Loucy (cell line): ENCODE measurements at regions not wholly inside any gene's neighbourhood (a gene's known extent, or its start where the extent isn't known, plus 50 kb on each side); places are given as distances from the start of the nearest gene placed in this dataset.

Experiments
- H2AFZ ChIP-seq: fragments of 200-600 bp; sonication (generic); 2 replicates; pipeline ENCODE4 v1.6.0; 2016; ENCODE audit warnings: antibody characterized with exemption, mild to moderate bottlenecking, low read length, moderate library complexity
- H3F3A ChIP-seq: fragments of 200-600 bp; 2 replicates; pipeline ENCODE4 v1.6.0; 2016; ENCODE audit warnings: antibody characterized with exemption, low read depth, mild to moderate bottlenecking
- H3K27me3 ChIP-seq: fragments of 200-600 bp; sonication (generic); 2 replicates; pipeline ENCODE4 v1.6.1; 2014; ENCODE audit warnings: low read length, mild to moderate bottlenecking; ENCODE audit not compliant: insufficient read depth, poor library complexity, severe bottlenecking
- H3K36me3 ChIP-seq: fragments of 200-600 bp; sonication (generic); 2 replicates; pipeline ENCODE4 v1.6.1; 2016; ENCODE audit warnings: low read length; ENCODE audit not compliant: insufficient read depth
- H3K4me1 ChIP-seq: fragments of 200-600 bp; sonication (generic); 2 replicates; pipeline ENCODE4 v1.5.1; 2014; ENCODE audit warnings: low read length, mild to moderate bottlenecking; ENCODE audit not compliant: insufficient read depth, poor library complexity, severe bottlenecking
- H3K4me2 ChIP-seq: fragments of 200-600 bp; sonication (generic); 2 replicates; pipeline ENCODE4 v1.6.0; 2014; ENCODE audit warnings: antibody characterized with exemption, low read length, low read depth, mild to moderate bottlenecking; ENCODE audit not compliant: poor library complexity, severe bottlenecking
- H3K4me3 ChIP-seq: fragments of 200-600 bp; sonication (generic); 2 replicates; pipeline ENCODE4 v1.5.1; 2014; ENCODE audit warnings: low read length, mild to moderate bottlenecking, mixed read lengths; ENCODE audit not compliant: poor library complexity, severe bottlenecking
- H3K79me2 ChIP-seq: fragments of 200-600 bp; sonication (generic); 2 replicates; pipeline ENCODE4 v1.6.1; 2014; ENCODE audit warnings: low read length; ENCODE audit not compliant: insufficient read depth
- H3K9ac ChIP-seq: fragments of 200-600 bp; sonication (generic); 2 replicates; pipeline ENCODE4 v1.6.0; 2014; ENCODE audit warnings: mild to moderate bottlenecking, low read depth, low read length, moderate library complexity; ENCODE audit not compliant: poor library complexity, severe bottlenecking
- H3K9me2 ChIP-seq: fragments of 200-600 bp; sonication (generic); replicated peaks from 2 replicates; pipeline ENCODE4 v1.6.1; 2016; ENCODE audit warnings: low read depth, low read length, mixed read lengths
- H3K9me3 ChIP-seq: fragments of 200-600 bp; sonication (generic); 2 replicates; pipeline ENCODE4 v1.6.1; 2014; ENCODE audit warnings: mild to moderate bottlenecking, antibody characterized with exemption, low read length, low read depth; ENCODE audit not compliant: insufficient read depth
- H4K20me1 ChIP-seq: fragments of 200-600 bp; sonication (generic); 2 replicates; pipeline ENCODE4 v1.6.0; 2014; ENCODE audit warnings: antibody characterized with exemption, low read length, mild to moderate bottlenecking; ENCODE audit not compliant: insufficient read depth, poor library complexity, severe bottlenecking
- EZH2phosphoT487 ChIP-seq: fragments of 200-600 bp; IDR thresholded peaks from 2 replicates; pipeline ENCODE4 v1.6.1; 2018; ENCODE audit warnings: antibody characterized with exemption, mild to moderate bottlenecking, moderate library complexity, borderline replicate concordance
- TF ChIP-seq, protein P1 (sequence below): fragments of 200-600 bp; sonication (generic); conservative IDR thresholded peaks from 2 replicates; pipeline ENCODE4 v1.5.1; 2014; ENCODE audit warnings: mild to moderate bottlenecking, antibody characterized with exemption, low read length

GRCh38 chr5:9686216-9686615 lies 56.1 kb upstream of the TAS2R1 start:
- H2AFZ ChIP-seq: no peak overlapping the region
- no peak overlapping the region for H3K4me2 ChIP-seq
- TF ChIP-seq, protein P1, sequence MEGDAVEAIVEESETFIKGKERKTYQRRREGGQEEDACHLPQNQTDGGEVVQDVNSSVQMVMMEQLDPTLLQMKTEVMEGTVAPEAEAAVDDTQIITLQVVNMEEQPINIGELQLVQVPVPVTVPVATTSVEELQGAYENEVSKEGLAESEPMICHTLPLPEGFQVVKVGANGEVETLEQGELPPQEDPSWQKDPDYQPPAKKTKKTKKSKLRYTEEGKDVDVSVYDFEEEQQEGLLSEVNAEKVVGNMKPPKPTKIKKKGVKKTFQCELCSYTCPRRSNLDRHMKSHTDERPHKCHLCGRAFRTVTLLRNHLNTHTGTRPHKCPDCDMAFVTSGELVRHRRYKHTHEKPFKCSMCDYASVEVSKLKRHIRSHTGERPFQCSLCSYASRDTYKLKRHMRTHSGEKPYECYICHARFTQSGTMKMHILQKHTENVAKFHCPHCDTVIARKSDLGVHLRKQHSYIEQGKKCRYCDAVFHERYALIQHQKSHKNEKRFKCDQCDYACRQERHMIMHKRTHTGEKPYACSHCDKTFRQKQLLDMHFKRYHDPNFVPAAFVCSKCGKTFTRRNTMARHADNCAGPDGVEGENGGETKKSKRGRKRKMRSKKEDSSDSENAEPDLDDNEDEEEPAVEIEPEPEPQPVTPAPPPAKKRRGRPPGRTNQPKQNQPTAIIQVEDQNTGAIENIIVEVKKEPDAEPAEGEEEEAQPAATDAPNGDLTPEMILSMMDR: no peak
- no peak for TF ChIP-seq EZH2phosphoT487
- H4K20me1 ChIP-seq: no peaks in the 10 kb centered on the region
- no peaks in the 10 kb centered on the region for H3K9me3 ChIP-seq
- no peaks in the 10 kb centered on the region for H3K4me1 ChIP-seq
- no peak overlapping the region for H3K4me3 ChIP-seq
- no peaks in the 10 kb centered on the region for H3K27me3 ChIP-seq
- no peaks in the 10 kb centered on the region for H3K36me3 ChIP-seq
- no peaks in the 10 kb centered on the region for H3F3A ChIP-seq
- no peaks in the 10 kb centered on the region for H3K79me2 ChIP-seq
- no peak overlapping the region for H3K9ac ChIP-seq
- H3K9me2 ChIP-seq: no peaks in the 10 kb centered on the region

DNA sequence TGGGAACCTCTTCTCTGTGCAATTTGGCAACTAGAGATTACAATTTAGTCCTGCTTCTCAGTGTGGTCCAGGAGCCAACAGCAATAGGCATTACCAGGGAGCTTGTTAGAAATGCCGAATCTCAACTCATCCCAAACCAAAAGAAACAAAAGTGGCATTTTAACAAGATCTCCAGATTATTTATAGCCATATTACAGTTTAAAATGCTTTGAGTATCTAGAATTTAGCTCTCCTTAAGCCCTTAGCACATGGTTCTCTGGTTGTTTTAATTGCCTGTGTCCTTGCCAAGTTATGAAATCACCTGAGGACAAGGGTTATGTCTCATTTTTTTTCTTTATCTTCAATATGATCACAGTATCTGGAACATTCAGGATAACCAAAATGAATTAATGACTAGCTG lies 51.6 kb upstream of the TAS2R1 start:
- H3F3A ChIP-seq: no peaks in the 10 kb centered on the region
- H3K4me1 ChIP-seq: no peaks in the 10 kb centered on the region
- H3K4me3 ChIP-seq: no peak overlapping the region
- no peaks in the 10 kb centered on the region for H3K79me2 ChIP-seq
- TF ChIP-seq, protein P1: no peak
- TF ChIP-seq EZH2phosphoT487: no peak
- H3K36me3 ChIP-seq: no peaks in the 10 kb centered on the region
- no peak overlapping the region for H3K9ac ChIP-seq
- no peaks in the 10 kb centered on the region for H3K27me3 ChIP-seq
- H3K9me2 ChIP-seq: no peaks in the 10 kb centered on the region
- H4K20me1 ChIP-seq: no peaks in the 10 kb centered on the region
- H3K9me3 ChIP-seq: peaks cover 3% of the 10 kb centered on the region; the same call in 1 of the 2 replicates
- no peak overlapping the region for H2AFZ ChIP-seq
- H3K4me2 ChIP-seq: no peak overlapping the region
